NCI-H510A (cell line): ENCODE measurements at regions not wholly inside any gene's neighbourhood (a gene's known extent, or its start where the extent isn't known, plus 50 kb on each side); places are given as distances from the start of the nearest gene placed in this dataset.
"Not testable (repeated sequence)": the region's sequence is repeated elsewhere in the genome, so short reads cannot be mapped to it uniquely, and the experiment has no call there.

Experiments used
- DNase-seq: peaks from one replicate; lab custom pipeline; 2025; lab: John Stamatoyannopoulos, UW

DNA sequence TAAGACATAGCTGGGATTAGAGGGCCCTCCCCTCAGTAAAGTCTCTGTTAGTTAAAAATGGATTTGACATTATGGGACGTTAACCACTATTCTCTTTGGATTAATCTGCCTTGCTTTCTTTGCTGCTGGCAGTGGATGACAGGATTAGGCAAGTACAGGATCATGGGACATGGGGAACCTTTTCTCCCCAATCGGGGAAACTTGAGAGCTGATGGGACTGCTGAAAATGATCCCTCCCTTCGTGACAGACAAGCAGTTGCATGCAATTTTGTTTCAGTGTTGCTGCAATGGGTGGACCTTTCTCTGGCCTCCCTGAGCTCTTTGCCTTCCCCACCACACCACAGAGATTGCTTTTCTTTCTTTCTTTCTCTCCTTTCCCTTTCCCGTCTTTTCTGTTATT lies 120.2 kb upstream of the BANK1 start:
- no peak for DNase-seq

DNA sequence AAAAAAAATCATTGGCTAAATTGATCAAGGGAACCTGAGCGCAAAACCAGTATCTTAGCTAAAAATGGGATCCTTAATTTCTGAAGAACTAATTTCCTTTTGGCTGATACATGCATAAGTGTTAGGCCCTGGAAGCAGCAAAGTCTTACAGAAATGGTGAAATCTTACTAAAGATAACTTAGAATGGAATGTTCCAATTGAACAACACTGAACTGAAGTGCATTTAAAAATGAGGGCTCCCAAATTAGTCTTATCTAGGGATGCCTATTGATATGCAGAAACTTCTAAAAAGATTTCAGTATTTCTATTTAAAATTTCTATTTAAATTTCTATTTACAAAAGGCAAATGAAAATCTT lies 120.7 kb upstream of the BANK1 start:
- DNase-seq: no peak

DNA sequence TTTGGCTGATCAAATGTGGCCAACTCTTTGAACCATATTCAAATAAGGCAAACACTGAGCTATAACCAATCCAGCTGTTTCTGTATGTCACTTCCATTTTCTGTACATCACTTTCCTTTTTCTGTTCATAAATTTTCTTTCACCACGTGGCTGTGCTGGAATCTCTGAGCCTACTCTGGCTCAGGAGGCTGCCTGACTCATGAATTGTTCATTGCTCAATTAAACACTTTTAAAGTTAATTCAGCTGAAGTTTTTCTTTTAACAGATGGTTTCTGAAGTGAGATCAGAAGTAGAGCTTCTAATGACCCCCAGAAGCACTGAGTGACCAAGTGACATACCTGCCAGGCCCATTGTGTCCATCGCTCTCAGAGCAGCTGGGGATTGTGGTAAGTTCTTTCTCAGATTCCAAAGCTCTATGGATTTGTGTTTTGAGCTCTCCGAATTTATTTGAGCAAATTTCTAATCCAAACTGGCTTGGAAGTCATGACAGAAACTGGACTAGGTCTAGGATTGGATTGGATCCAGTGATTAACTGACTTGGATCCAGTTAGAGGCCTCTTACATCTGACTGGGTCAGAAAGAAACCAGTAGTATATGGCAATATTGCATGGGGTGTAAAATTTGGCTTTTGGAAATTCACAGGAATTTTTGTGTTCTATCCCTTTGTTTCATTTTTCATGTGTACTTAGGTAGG lies 121.2 kb upstream of the BANK1 start:
- no peak for DNase-seq

DNA sequence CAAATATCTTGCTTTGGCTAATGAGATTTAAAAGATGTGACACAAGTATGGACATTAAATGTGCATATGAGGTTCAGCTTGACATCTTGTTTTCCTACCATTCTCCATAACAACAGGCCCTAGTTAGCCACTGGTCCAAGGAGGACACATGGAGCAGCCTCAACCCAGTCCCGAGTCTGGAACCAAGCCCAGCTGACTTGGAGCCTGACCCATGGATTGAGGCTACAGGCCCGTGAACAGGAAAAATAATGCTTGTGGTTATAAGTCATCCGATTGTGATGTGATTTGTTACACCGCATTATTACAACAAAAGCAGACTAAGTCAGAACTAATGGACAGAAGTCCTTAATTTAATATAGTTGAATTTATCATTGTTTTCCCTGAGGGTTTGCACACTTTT lies 123.2 kb upstream of the BANK1 start:
- DNase-seq: no peak

- DNase-seq: no peak
Measured at GRCh38 chr4:101660607-101661006, 129.9 kb upstream of the BANK1 start.

GRCh38 chr4:101655857-101656256 lies 134.7 kb upstream of the BANK1 start:
- DNase-seq: no peak

GRCh38 chr4:101655005-101655404 lies 135.5 kb upstream of the BANK1 start:
- DNase-seq: no peak

- no peak for DNase-seq
Measured at GRCh38 chr4:101651778-101652177, 138.8 kb upstream of the BANK1 start.

- no peak for DNase-seq
Measured at GRCh38 chr4:101649790-101650515, 140.6 kb upstream of the BANK1 start.

GRCh38 chr4:101647710-101648034 lies 142.9 kb upstream of the BANK1 start:
- no peak for DNase-seq

DNA sequence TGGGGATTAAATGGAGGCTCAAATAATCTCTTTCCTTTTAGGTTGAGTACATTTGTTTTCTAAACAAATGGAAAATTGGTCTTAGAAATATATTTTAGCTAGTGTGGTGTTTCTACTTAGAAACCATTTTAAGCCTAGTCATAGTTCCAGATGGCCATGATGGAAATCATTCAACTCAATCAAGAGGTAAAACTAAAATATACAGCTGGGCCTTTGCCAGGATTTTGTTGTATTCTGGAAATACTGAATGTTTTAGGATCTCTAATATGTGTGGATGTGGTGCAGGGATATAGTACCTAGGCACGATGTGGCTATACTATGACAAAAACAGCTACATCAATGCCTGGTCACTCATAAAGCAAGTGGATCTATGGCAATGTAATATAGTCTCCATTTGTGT lies 146.0 kb upstream of the BANK1 start:
- DNase-seq: no peak

- DNase-seq: no peak
Measured at GRCh38 chr4:101643186-101643837, 147.2 kb upstream of the BANK1 start.

DNA sequence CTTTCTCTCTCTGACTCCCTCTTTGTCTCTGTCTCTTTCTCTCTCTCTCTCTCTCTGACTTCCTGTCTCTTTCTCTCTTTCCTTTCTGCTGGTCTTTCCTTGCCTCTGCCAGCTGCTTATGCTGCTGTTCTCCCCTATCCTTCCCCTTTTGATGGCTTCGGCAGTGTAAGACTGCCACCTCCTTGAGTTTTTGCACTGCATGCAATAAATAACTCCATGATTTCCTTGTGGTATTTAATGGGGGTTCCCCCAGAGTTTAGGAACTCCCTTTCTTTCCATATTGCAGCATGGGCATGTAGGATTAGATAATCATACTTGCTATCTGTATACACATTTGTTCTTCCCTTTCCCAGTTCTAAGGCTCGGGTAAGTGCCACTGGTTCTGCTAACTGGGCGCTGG lies 157.8 kb upstream of the BANK1 start:
- not testable (repeated sequence) for DNase-seq

DNA sequence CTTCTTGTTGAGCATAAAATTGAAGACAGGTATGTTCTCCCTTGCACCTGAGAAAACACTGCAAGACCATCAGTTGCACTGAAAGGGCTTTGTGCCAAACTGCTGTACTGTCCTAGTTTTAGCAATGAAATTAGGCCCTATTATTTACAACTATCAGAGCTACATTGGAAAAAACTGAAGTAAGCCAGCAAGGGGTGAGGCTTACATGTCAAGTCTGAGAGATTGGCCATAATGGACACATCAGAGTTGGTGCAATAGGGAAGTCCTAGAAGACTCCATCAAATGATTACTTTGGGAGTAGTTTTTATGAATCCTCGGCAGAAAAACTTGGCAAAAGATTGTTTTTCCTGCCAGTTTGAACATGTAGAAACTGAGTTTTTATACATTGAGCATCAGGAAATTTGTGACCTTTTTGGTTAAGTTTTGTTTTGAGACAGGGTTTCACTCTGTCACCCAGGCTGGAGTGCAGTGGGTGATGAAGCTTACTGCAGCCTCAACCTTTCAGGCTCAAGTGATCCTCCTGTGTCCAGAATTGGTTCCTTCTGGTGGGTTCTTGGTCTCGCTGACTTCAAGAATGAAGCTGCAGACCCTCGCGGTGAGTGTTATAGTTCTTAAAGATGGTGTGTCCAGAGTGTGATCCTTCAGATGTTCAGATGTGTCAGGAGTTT lies 160.1 kb upstream of the BANK1 start:
- DNase-seq: no peak

DNA sequence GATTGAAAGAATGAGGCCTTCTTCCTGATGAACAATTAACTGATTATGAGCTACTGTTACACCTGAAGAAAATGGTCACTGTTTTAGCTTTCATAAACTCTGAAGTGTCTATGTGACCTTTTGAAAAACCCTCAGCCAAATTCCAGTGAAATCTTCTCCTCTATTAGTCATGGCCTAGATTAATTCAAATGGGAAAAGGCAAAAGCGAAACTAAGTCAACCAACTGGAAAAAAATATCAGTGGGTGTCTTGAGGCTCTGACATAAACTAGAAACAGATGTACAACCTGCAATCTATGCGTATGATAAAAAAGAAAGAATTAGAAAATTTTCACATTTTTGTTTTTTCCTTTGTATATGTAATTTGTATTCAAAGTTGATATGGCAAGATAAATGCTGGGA lies 169.4 kb upstream of the BANK1 start:
- DNase-seq: no peak

DNA sequence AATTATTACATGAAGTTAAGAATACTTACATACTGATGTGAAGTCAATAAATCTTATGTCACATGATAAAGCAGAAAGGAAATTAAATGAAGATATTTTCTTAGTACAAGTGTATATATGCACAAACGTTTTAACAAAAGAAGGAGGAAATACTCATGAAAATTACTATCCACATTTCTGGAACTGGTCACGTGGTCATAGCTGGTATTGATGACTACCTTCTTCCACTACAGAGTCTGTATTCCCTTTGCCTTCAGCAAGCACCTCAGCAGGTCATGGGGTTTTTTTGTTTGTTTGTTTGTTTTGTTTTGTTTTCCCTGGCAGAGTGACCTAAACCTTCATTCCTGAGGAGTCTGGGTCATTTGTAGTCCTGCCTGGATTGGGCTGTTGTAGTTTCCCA lies 174.9 kb upstream of the BANK1 start:
- DNase-seq: no peak

GRCh38 chr4:101606989-101607388 lies 183.5 kb upstream of the BANK1 start:
- DNase-seq: not testable (repeated sequence)

GRCh38 chr4:101604976-101605375 lies 185.6 kb upstream of the BANK1 start:
- no peak for DNase-seq

DNA sequence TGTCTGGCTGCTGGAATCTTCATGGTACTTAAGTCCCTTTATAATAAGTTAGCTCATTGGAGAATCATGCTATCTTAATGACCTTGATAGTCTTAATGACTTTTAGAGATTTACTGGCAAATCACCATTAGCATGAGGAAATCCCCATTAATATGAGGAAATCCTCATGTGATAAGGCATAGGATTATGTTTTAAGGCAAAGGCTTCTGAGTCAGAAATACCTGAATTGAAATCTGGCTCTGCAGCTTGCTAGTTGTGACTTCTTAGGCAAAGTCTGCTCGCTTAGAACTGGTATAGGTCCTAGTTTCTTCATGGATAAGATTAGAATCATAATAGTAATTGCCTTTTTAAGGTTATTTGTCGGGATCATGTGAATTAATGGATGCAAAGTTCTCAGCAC lies 190.2 kb upstream of the BANK1 start:
- DNase-seq: no peak

DNA sequence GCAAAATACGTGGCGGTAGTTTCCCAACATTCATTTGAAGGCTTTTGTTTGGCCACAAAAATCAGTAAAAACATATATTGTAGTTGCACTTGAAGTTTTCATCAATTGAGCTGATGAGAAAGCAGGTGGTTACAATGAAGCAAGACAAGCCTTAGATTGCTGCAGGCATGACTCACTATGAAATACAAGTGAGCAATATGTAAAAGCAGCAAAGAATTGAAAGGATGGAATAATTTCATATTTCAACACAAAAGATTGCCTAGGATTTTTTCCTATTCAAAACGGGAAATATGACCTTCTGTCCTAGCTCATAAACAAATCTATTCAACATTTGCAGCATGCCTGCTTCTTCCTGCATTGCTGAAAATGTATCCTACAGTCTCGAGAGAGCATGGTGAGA lies 190.9 kb upstream of the BANK1 start:
- no peak for DNase-seq

DNA sequence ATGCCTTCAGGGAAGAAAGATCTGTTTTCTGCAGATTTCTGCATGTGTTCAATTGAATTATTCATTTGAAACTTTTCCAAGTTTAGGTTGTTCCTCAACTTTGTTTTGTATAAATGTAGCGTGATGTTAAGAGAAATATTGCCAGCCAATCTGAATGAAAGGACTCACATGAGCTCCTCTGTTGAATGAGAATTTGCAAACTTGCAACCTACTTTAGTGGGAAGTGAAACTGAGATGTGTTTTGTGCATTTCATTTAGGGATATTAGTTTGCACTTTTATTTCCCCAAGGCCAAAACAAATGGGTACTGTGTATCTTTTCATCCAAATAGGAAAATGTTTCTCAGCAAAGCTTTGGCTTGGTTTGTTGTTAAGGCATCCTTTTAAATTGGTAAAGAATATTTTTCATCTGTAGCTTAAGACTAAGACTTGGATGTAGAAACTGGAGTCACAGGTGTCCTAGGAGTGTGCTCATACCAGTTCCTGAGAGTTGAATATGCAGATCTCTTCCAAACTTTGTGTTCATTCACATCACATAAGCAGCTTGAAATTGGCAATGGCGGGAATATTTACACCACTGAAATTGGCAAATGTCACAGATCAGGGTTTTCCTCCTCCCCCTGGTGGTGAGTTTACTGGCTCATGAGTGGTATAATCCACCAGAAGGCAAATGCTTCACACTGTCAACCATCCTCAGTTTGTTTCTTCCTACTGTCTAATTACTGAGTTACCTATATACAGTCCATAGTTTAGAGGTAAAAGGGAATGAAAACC lies 193.6 kb upstream of the BANK1 start:
- no peak for DNase-seq

- no peak for DNase-seq
Measured at GRCh38 chr4:101594588-101594987, 195.9 kb upstream of the BANK1 start.
